Astrocyte (in vitro differentiated cells and primary cell): ENCODE measurements at regions not wholly inside any gene's neighbourhood (a gene's known extent, or its start where the extent isn't known, plus 50 kb on each side); places are given as distances from the start of the nearest gene placed in this dataset.

Experiments used
- EZH2 ChIP-seq: IDR thresholded peaks from 2 replicates; pipeline ENCODE4 v1.6.1; 2012; ENCODE audit warnings: mild to moderate bottlenecking, low read length, inconsistent platforms; ENCODE audit not compliant: insufficient read depth
- TF ChIP-seq, protein P1 (sequence below): IDR thresholded peaks from 2 replicates; pipeline ENCODE4 v1.5.1; 2011; ENCODE audit warnings: low read depth, mild to moderate bottlenecking, inconsistent platforms, low read length, moderate library complexity; ENCODE audit not compliant: insufficient read depth

DNA sequence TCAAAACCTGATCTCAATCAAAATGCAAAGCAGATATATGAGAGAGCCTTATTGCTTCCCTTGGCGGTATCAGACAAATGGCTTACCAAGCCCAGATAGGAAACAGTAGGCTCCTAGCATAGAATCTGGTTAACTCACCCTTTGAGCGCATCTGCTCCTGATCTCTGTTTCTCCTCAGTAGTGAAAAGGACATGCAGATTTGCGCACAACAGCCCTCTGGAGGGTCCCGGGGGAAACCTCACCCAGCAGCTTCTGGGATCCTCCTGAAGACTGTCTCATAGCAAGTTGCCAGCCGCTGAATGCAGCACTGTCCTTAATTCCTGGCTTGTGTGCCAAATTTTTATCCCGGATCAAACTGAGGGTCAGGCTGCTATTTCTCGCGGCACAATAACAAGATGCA, 192.2 kb downstream of the FASLG start:
- TF ChIP-seq EZH2: no peak
- TF ChIP-seq, protein P1, sequence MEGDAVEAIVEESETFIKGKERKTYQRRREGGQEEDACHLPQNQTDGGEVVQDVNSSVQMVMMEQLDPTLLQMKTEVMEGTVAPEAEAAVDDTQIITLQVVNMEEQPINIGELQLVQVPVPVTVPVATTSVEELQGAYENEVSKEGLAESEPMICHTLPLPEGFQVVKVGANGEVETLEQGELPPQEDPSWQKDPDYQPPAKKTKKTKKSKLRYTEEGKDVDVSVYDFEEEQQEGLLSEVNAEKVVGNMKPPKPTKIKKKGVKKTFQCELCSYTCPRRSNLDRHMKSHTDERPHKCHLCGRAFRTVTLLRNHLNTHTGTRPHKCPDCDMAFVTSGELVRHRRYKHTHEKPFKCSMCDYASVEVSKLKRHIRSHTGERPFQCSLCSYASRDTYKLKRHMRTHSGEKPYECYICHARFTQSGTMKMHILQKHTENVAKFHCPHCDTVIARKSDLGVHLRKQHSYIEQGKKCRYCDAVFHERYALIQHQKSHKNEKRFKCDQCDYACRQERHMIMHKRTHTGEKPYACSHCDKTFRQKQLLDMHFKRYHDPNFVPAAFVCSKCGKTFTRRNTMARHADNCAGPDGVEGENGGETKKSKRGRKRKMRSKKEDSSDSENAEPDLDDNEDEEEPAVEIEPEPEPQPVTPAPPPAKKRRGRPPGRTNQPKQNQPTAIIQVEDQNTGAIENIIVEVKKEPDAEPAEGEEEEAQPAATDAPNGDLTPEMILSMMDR: no peak
